Islet precursor cell (in vitro differentiated cells): ENCODE measurements at regions not wholly inside any gene's neighbourhood (a gene's known extent, or its start where the extent isn't known, plus 50 kb on each side); places are given as distances from the start of the nearest gene placed in this dataset.
"Not testable (repeated sequence)": the region's sequence is repeated elsewhere in the genome, so short reads cannot be mapped to it uniquely, and the experiment has no call there.

Experiments used
- DNase-seq: peaks from one replicate; pipeline ENCODE4 v3.0.0-alpha.2; 2018

DNA sequence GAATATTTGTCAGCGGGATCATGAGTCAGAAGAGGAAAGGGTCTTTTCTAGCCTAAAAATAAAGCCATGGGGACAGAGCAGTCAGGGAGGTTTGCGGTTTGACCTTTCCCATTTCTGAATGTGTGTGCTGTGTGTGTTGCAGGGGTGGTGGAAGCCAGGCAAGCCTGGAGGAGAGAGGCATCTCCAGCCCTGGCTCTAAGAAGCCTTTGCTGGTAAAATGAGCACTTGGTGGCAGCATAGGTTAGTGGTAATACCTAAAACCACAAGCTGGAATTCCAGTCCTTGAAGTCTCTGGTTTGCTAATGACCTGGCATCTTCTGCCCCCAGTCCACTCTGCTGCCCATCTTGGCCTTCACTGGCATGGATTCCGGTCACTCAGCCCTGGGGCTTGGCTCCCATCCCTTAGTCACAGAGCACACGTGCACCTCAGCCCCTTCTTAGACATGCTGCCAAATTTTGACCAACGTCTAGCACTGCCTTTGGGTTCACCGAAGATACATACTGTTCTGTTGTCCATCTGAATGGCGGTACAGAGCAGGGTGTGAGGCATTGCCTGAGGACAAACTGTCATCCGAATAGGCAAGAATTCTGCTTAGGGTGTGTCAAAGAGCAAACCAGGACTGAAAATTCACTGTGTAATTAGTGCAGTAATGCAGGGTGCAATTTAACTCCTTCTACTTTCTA lies 52.7 kb downstream of the KCNA5 start:
- peak; percentile 69 for DNase-seq

DNA sequence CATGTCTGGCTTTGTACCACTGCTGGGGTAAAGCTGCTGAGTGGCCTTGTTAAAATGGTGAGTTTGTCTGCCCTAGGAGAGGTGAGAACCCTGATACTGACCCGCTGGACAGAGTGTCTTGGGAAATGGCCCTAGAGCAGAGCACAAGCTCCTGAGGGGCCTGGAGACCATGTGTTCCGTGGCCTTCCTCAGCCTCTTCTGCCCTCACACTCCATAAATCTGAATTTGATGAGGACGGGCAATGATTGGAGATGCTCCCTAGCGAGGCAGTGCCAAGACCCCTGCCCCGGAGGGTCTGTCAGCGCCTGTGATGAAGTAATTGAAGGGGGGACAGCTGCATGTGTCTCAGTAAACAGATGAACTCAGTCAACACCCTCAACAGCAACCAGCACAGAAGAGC lies 54.1 kb downstream of the KCNA5 start:
- no peak for DNase-seq

DNA sequence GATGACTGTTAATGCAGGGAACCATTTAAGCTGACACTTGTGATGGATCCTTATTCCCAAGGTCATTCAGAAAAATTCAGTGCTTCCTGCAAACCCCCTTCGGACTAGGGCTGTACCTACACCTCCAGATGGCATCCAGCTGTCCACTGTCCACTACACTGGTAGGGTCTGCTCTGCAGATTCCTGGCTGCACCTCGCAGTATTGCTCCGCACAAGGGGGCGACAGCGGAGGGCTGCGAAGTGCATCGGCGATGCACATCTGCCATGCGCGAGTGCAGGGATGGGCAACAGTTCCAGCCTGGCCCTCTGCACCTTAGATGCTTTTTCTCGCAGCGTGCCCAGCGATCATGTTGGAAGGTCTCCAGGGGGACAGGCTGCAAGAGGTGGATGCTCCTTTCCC lies 55.5 kb downstream of the KCNA5 start:
- DNase-seq: peak; percentile 42

DNA sequence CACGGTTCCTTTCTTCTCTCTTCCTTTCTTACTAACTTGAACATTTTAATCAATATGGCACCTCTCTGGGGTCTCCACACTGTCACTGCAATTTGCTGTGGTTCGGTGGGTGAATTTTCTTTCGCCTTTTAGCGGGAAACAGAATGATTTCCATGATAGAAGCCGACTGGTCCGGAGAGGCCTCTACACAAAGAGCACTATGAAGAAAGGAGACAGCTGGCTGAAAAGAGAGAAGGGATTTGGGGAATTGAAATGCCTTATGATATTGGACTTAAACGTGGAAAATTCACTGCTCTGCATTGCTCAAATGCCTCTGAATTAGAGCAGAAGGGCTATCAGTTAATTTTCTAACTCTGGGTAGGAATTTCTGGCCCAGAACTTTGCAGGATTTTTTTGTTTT lies 55.9 kb downstream of the KCNA5 start:
- no peak for DNase-seq

DNA sequence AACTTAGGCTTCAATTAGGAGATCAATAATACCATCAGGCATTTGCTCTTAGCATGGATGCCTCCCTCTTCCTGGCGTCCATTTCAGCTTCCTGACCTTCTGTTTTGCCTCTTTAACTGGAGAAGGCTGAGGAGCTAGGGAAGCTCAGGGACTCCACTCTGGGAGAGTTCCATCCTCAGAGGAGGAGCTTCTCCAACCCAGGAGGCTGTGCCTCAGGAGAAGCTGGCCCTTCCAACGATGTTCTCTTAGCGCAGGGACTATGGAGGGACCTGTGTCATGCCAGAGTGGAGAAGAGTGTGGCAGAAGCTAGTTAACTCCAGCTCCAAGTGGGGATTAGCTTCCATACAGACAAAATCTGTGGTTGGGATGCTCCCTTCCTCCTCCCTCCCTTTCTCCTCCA lies 58.0 kb downstream of the KCNA5 start:
- peak; percentile 20 for DNase-seq

DNA sequence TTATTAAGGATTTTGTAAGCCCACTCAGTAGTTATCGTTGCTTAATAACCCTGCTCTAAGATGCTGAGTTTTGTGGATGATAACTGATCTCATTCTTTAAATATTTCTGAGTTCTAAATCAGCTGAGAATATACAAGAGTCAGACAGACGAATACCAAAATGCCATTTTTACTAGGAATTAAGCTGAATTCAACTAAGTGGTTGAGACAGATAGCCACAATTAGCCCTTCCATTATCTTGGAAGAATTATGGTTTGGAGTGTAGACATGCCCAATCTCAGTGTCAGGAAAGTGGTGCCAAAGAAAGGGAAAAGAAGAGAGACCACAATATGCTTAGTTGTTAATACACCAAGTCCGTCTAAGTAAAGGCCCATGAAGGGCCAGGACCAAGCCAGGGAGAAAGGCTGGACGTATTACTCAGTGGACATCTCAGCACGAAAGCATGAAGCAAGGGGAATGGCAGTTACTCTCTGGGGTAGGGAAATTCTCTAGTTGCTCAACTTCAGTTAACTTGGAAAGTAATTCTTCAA lies 58.6 kb downstream of the KCNA5 start:
- peak; percentile 2 for DNase-seq

DNA sequence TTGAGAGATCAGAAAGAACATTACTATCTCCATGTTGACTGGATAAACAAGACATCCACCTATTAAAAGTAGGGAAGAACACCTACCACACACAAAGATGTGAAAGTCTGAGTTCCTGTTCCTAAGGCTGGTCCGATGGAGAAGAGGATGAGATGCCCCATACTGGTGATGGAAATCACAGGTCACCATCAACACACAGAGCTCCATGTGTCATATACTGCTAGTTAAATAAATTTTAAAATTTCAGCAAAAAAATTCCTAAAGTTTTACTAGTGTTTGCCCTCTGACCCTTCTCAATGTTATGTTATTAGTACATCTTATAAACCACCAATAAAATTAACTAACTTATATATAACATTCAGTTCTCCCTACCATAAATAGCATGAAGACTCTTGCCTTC lies 59.1 kb downstream of the KCNA5 start:
- peak; percentile 1 for DNase-seq

DNA sequence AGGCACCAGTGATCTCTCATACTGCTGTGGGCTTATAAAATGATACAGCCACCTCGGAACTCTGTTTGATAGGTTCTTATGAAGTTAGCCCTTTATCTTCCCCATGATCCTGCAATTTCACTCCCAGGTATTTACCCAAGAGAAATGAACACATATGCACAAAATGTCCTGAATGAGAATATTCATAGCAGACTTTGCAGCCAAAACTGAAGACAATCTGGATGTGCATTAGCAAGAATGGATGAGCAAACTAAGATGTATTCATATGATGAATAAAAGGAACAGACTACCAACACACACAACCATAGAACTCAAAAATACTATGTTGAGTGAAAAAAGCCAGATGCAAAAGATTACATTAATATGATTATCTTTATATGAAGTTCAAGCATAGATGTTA lies 66.7 kb downstream of the KCNA5 start:
- DNase-seq: no peak

DNA sequence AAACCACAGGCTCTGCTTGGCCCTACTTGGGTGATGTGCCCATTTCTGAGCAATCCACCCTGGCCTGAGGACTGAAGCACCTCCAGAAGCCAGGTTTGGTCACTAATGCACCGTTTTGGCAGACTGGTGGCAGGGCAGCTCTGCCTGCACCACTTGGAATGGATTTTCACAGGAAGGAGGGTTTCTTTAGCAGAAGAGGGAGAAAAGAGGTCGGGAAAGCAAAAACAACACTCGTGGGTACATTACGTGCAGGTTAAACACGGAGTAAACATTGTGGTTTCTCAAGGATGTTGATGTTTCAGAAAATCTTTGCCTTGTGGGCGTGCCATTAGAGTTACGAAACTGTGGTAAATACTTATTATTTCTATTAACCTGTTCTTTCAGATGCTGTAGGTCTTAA lies 70.8 kb downstream of the KCNA5 start:
- peak; percentile 20 for DNase-seq

DNA sequence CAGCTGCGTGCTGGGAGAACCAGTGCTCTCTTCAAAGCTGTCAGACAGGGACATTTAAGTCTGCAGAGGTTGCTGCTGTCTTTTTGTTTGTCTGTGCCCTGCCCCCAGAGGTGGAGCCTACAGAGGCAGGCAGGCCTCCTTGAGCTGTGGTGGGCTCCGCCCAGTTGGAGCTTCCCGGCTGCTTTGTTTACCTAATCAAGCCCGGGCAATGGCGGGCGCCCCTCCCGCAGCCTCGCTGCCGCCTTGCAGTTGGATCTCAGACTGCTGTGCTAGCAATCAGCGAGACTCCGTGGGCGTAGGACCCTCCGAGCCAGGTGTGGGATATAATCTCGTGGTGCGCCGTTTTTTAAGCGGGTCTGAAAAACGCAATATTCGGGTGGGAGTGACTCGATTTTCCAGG lies 78.1 kb downstream of the KCNA5 start:
- DNase-seq: not testable (repeated sequence)

DNA sequence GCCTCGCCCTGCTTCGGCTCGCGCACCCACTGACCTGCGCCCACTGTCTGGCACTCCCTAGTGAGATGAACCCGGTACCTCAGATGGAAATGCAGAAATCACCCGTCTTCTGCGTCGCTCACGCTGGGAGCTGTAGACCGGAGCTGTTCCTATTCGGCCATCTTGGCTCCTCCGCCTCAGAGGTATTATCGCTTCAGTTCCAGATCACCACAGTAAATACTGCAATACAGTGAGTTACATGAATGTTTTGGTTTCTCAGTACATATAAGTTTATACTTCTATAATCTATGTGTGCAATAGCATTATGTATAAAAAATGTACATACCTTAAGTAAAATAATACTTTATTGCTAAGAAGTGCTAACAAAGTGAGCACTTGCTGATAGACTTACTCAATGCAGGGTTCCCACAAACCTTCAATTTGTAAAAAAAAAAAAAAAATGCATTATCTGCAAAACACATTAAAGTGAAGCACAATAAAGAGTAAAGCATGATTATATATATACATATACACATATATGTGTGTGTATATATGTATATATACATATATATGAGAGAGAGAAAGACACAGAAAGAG lies 78.7 kb downstream of the KCNA5 start:
- not testable (repeated sequence) for DNase-seq

DNA sequence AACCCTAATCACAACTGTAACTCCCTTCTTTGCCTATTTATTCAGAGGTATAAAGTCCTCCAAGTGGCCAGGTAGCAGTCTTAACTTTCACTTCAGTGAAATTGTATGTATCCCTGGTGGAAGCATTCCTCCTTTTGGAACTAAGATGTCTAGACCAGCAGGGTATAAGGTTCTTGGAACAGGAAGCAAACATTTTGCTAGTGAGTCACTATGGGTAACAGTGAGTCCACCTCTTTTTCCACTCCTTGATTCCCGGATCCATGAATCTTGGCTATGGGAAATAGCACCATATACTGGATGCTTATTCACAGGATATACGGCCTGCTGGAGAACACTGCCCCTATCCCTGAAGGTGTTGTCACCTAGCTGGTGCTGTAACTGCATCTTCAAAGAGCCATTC lies 80.2 kb downstream of the KCNA5 start:
- no peak for DNase-seq

DNA sequence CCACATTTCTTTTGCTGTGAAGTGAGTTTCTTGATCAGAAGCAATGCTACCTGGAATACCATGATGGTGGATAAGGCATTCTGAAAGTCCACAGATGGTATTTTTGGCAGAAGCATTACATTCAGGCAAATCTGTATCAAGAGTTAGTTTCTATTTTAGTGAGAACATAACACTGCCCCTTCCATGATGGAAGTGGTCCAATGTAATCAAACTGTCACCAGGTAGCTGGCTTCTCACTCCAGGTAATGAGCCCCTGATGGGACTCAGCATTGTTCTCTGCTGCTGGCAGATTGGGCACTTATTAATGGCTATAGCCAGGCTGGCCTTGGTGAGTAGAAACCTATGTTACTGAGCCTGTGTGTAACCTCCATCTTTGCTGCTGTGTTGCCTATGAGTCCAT lies 80.7 kb downstream of the KCNA5 start:
- DNase-seq: no peak

DNA sequence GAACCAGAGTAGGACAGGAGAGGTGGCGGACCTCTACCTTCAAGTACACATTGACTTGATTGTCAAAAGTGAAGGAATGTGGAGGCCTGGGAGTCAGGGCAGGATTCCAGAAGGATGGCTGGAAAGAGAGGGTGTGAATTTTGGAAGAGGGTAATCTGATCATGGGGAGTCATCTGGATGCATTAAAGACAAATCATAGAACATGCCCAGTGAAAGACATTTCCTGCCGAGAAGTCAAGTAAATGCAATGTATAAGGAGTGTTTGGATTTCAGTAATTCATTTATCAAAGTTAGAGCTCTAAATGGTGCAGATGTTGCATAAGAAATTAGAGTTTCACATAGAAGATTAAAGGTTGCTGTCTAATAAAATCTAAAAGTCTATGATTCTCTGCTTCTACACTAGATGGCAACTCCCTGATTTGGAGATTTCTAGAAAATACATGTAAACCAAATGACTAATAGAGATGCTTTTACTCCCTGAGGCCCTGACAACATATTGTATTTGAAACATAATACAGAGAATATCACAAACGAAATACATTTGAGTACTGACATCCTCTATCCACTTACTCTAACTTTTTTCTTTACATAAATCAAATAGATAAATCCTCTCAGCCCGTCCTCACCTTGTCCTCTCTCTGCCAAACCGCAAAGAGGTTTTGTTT lies 91.3 kb downstream of the KCNA5 start:
- no peak for DNase-seq

DNA sequence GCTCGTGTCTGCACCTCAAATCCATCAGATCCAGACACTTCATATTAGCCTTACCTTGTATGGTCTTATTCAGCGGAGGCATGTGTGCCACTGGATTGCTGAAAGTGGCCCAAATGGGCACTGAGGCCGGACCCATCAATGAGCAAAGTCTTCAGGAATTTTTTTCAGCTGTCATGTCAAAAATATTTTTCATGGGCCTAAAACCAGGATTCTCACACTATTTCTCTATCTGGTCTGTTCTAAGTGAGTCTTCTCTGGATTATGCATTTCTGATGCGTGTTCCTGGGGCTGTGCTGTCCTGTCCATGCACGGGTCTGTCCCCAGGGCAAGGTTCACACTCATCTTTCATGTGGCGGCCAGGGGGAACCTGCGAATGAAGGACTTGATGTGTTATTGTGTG lies 94.6 kb downstream of the KCNA5 start:
- DNase-seq: no peak

DNA sequence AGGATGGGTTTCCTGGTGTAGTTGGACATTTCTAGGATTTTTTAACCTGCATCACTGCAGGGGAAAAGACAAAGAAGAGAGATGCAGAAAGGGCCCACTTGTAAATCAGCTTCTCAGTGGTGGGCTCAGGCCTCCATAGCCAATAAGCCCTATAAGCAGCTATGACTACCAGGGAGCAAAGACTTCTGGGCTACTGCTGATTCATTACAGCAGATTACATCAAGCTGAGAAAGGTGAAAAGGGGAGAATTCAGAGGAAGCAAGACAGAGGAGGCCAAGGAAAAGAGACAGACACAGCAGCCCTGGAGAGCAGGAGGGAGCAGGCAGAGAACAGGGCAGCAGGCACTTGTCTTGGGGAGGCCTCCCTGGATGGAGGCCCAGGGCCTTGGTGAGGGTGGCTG lies 95.2 kb downstream of the KCNA5 start:
- DNase-seq: no peak

DNA sequence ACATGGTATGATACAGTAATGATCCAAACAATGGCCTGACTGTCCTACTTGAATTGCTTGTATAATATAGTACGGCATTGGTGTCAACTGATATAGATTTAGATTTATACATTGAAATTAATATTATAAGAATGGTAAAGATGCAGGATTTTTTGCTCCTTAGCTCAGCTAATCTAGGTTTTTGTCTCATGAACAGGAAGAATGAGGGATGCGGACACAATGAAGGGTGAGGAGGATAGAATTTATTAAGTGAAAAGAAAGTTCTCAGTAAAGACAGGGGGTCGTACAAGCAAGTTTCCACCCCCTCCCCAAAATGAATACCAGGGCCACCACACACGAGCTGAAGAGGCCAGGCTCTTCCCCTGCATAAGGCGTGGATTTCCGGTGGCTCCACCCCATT lies 96.1 kb downstream of the KCNA5 start:
- no peak for DNase-seq

DNA sequence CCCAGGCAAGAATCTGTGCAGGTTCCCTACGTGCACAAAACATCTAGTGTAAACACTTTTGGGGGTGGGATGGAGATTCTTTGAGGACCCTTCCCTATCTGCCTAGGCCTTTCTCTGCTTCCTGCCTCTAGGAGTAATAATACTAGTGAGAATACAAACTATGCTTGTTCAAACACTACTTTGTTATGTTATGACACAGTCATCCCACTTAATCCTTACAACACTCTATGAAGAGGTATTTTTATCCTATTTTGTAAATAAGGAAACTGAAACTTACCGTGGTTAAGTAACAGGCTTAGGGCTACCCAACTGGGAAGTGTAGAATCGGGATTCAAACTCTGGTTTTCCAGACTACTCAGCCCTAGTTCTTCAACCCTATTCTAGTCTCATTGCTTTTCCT lies 96.5 kb downstream of the KCNA5 start:
- DNase-seq: no peak

DNA sequence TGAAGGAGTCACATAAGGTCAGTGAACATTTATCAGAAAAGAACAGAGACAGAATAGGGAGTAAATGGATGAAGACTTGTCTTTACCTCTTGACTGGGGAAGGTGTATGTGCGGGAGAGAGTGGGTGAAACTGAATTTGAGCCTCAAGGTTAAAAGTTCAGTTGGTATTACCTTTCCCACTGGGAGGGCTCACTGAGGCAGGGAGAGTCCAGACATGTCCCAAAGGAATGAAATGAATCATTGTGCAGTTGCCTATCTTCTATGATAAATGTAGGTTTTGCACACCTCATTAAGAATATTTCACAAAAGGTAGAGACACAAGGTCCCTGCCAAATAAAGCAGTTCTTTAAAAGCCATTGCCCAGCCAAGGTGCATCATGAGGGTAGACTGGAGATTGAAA lies 105.2 kb downstream of the KCNA5 start:
- no peak for DNase-seq

DNA sequence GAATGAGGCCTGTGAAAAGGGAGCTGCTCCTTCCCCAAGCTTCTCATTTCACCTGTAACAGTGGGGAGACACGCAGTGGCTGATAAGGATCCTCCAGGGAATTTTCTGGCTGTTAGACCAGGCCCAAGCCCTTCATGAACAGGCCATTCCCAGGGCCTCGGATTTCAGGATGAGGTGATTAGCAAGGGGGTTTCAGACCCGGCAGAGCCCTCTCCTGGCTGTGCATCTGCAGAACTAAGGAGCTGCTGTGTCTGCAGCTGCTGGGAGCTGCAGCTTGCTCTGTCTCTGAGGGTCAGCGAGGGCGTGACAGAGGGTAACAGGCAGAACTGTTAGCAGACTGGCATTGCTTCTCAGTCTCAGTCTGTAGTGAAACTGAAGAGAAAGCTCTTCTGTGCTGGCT lies 110.4 kb downstream of the KCNA5 start:
- peak; percentile 78 for DNase-seq

DNA sequence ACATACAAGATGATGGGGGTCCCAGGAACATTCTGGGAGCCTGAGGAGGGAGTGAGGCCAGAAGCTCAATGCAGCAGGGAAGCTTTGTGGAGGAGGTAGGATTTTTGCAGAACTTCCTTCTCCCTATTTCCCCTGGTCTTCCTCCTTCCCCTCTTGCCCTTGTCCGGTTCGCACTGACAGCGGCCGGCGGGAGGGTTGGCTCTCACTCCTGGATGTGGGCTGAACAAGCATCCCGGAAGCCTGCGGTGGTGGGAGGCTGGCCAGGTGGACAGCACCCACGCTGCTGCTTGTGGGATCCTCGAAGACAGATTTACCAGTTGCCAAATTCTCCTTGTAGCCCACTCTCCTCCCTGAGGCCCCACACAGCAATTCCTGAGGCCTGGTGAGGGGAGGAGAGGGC lies 112.2 kb downstream of the KCNA5 start:
- no peak for DNase-seq

DNA sequence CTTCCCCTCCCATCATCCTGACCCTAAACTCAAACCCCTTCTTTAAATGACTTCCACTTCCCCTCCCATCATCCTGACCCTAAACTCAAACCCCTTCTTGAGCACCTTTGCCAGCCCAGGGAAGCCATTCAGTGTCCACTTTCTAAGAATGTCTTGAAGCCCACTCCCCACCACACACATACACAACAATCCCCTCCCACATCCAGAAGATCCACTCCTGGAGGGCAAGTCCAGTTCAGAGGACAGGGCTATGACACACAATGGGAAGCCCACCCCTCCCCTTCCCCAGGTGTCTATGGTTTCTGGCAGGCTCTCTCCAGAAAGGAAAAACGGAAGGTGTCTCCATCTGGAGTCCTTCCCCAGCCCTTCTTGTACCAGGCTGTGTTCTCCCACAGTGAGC lies 117.1 kb downstream of the KCNA5 start:
- DNase-seq: no peak

DNA sequence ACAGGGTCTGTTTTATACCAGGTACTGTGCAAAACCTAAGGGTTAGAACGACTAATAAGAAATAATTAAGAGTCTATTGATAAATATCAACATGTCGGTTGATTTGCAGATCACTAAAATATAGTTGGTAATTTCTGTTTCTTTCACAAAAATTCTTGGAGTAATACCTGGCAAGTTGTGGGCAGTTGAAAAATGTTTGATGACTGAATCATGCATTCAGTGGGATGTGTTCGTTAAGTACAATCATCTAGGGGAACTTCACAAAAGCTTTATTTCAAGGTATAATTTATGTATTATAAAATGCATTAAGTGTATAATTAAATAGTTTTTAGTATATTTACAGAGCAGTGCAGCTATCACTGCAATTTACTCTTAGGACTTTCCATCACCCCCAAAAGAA lies 120.0 kb downstream of the KCNA5 start:
- no peak for DNase-seq

DNA sequence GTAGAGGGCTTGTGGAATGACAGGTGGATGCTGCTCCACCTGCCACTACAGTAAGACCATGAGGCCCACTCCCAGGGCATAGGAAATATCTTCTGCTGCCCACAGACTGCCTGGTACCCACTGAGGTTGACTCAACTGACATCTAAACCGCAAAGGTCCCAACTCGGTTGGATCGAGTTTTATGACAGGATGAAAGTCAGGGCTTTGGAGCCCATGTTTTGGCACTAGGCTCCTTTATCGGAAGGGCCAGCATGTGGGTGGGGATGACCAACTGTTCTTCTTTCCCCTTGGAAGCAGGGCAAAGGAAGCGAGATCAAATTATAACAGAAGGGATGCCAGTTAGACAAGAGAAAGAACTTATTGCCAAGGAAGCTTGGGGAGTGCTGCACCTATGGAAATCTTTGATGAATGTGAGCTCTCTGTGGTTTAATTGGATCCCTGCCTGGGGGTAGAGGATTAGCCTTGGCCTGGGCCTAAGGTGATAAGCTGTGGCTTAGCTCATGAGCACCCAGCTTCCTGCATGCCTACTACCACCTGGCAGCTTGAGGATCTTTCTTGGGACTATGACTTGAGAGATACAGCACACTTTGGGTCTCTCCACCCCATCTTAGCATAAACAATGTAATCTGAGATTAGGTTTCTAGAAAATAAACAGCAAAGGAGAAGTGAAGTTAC lies 121.8 kb downstream of the KCNA5 start:
- DNase-seq: no peak
